ENCODE measurements at regions not wholly inside any gene's neighbourhood (a gene's known extent, or its start where the extent isn't known, plus 50 kb on each side); places are given as distances from the start of the nearest gene placed in this dataset.

DNA sequence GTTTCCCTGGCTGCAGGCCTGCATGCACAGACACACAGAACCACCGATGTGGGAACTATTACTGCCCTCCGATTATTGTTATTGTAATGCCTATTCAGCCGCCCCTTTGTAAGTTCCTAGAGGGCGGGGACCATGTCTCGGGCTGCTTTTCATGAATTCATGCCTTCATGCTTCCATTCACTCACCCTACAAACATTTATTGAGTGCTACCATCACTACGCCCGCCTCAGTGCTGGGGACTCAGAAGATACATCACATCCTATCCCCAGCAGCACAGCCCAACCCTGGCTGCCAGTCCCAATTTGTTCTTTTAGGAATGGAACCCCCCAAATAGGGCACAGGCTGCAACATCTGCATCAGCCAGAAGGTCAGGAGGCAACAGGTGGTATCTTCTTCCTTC, 75.9 kb downstream of the FOXA2 start:
- Histone ChIP-seq H3K27me3 (ENCODE audit: control insufficient read depth, insufficient read depth, low read length) (no peaks in the 10 kb centered on the region), H3K4me3 (ENCODE audit: low read depth, low read length) (no peak overlapping the region), H3K36me3 (ENCODE audit: control insufficient read depth, insufficient read depth, low read length) (no peaks in the 10 kb centered on the region)
- TF ChIP-seq, protein P1, sequence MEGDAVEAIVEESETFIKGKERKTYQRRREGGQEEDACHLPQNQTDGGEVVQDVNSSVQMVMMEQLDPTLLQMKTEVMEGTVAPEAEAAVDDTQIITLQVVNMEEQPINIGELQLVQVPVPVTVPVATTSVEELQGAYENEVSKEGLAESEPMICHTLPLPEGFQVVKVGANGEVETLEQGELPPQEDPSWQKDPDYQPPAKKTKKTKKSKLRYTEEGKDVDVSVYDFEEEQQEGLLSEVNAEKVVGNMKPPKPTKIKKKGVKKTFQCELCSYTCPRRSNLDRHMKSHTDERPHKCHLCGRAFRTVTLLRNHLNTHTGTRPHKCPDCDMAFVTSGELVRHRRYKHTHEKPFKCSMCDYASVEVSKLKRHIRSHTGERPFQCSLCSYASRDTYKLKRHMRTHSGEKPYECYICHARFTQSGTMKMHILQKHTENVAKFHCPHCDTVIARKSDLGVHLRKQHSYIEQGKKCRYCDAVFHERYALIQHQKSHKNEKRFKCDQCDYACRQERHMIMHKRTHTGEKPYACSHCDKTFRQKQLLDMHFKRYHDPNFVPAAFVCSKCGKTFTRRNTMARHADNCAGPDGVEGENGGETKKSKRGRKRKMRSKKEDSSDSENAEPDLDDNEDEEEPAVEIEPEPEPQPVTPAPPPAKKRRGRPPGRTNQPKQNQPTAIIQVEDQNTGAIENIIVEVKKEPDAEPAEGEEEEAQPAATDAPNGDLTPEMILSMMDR (IDR thresholded peaks at IDR 0.05; ENCODE audit: insufficient read depth, low read length, poor library complexity, severe bottlenecking), result no peak
- no peak for DNase-seq (ENCODE audit: low read depth)

DNA sequence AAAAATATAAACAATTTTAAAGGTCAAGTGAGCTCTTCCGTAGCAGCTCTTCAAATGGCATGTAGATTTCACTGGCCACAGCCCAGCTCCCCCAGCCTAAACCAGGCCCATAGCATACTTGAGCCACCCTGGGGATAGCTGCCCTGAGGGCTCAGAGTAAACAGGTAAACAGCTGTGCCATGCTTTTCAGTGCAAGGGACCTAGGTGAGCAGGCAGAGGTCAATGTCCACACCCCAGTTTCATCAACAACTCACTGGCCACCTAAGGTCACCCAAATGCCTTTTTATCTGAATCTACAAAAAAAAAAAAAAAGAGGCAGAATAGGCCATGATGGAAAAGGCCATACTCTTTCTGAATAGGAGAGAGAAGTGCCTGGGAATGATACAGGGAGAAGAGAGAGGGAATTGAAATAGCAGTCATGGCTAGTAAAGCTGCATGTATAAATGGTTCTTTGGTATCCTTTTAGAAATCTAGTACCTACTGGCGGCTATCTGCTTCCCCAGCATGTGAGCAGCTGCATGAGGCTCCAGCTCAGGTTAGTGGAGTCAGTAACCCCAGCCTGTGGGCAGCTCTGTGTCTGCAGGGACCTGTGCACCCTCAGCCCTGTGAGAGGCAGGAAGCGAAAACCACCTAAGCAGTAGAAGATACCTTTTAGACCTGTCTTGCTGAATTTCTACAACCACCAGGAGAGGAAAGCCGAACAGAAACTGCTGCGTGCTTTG, 77.0 kb downstream of the FOXA2 start:
- Histone ChIP-seq H3K36me3 (ENCODE audit: control insufficient read depth, insufficient read depth, low read length) (no peaks in the 10 kb centered on the region), H3K4me3 (ENCODE audit: low read depth, low read length) (no peak overlapping the region), H3K27me3 (ENCODE audit: control insufficient read depth, insufficient read depth, low read length) (no peaks in the 10 kb centered on the region)
- TF ChIP-seq, protein P1 (IDR thresholded peaks at IDR 0.05; ENCODE audit: insufficient read depth, low read length, poor library complexity, severe bottlenecking), result no peak
- DNase-seq (ENCODE audit: low read depth), result no peak

DNA sequence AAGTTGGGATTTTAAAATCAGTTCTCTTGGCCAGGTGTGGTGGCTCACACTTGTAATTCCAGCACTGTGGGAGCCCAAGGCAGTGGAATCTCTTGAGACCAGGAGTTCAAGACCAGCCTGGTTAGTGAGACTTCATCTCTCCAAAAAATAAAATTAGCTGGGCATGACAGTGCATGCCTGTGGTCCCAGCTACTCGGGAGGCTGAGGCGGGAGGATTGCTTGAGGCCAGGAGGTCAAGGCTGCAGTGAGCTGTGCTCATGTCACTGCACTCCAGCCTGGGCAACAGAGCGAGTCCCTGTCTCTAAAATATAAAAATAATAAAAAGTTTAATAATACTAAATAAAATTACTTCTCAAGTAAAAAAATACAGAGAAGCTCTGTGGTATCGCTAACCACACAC, 77.5 kb downstream of the FOXA2 start:
- TF ChIP-seq, protein P1 (IDR thresholded peaks at IDR 0.05; ENCODE audit: insufficient read depth, low read length, poor library complexity, severe bottlenecking), result no peak
- H3K36me3 ChIP-seq (ENCODE audit: control insufficient read depth, insufficient read depth, low read length), result no peaks in the 10 kb centered on the region
- H3K4me3 ChIP-seq (ENCODE audit: low read depth, low read length), result no peak overlapping the region
- DNase-seq (ENCODE audit: low read depth), result no peak
- H3K27me3 ChIP-seq (ENCODE audit: control insufficient read depth, insufficient read depth, low read length), result no peaks in the 10 kb centered on the region

DNA sequence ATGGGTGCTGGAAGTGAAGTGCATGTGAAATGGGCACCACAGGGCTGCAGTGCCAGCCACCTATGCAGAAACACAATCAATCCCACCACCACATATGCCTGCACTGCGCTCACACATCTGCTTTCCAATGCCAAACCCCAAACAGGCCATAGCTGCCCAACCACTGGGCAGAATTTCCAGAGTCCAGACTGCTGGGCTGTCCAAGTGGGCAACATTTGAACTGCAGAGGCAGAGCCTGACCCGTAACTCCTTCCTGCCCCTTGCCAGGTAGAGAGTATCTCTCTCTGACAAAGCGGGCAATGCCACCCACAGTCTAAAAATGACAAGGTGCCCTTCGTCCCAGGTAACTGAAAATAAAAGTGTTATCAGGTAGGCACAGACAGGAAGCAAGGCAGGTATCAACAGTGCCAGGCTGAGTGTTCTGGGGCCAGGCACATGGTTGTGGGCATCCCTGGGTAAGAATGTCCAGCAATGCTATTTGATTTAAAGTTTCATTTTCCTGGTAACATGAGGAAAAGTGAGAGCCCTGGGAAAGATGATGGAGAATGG, 79.5 kb downstream of the FOXA2 start:
- DNase-seq (ENCODE audit: low read depth), result no peak
- TF ChIP-seq, protein P1 (IDR thresholded peaks at IDR 0.05; ENCODE audit: insufficient read depth, low read length, poor library complexity, severe bottlenecking), result no peak
- Histone ChIP-seq H3K4me3 (ENCODE audit: low read depth, low read length) (no peak overlapping the region), H3K36me3 (ENCODE audit: control insufficient read depth, insufficient read depth, low read length) (no peaks in the 10 kb centered on the region), H3K27me3 (ENCODE audit: control insufficient read depth, insufficient read depth, low read length) (no peaks in the 10 kb centered on the region)

DNA sequence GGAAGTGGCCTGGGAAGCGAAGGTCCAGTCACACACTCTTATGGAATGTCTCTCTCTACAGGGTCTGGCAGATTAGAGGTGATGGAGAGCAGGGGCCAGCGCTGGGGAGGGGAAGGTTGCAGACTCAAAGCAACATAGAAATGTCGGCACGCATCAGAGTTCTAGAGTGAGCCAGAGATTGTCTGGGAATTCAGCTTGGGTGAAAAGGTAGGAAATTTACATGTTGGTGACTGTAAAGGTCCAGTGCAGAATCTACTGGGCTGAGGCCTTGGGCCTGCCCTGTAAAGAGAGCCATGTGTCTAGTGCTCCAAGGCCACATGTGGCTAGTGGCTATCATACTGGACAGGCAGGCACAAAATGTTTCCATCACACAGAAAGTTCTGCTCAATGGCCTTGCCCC, 80.8 kb downstream of the FOXA2 start:
- H3K36me3 ChIP-seq (ENCODE audit: control insufficient read depth, insufficient read depth, low read length), result no peaks in the 10 kb centered on the region

More for the DNA sequence above, 80.8 kb downstream of the FOXA2 start:
- no peak for DNase-seq (ENCODE audit: low read depth)
- H3K4me3 ChIP-seq (ENCODE audit: low read depth, low read length), result no peak overlapping the region
- H3K27me3 ChIP-seq (ENCODE audit: control insufficient read depth, insufficient read depth, low read length), result no peaks in the 10 kb centered on the region
- TF ChIP-seq, protein P1 (IDR thresholded peaks at IDR 0.05; ENCODE audit: insufficient read depth, low read length, poor library complexity, severe bottlenecking), result no peak

Measured in kidney epithelial cell (primary cell).